HAP-1 (cell line): ENCODE measurements at regions not wholly inside any gene's neighbourhood (a gene's known extent, or its start where the extent isn't known, plus 50 kb on each side); places are given as distances from the start of the nearest gene placed in this dataset.

Source experiments
- DNase-seq, 2 experiments: peaks; one replicate each; pipeline ENCODE4 v3.0.0-alpha.2; 2016 to 2020; ENCODE audit warnings: low spot score in 2 of 2
- H3K27me3 ChIP-seq: fragments of 250-450 bp; sonication (Bioruptor Pico); 2 replicates; pipeline ENCODE4 v1.5.1; 2020; ENCODE audit warnings: low read depth, mild to moderate bottlenecking, moderate library complexity
- H3K36me3 ChIP-seq: fragments of 250-450 bp; sonication (Bioruptor Pico); replicated peaks from 2 replicates; pipeline ENCODE4 v1.5.1; 2020; ENCODE audit warnings: mild to moderate bottlenecking
- H3K4me1 ChIP-seq: fragments of 250-450 bp; sonication (Bioruptor Pico); 2 replicates; pipeline ENCODE4 v1.5.1; 2020; ENCODE audit warnings: mild to moderate bottlenecking
- H3K4me3 ChIP-seq: fragments of 250-450 bp; sonication (Bioruptor Pico); 2 replicates; pipeline ENCODE4 v1.5.1; 2020; ENCODE audit warnings: mild to moderate bottlenecking, moderate library complexity
- H3K9me3 ChIP-seq: fragments of 250-450 bp; sonication (Bioruptor Pico); 2 replicates; pipeline ENCODE4 v1.5.1; 2020; ENCODE audit warnings: mild to moderate bottlenecking, moderate library complexity
- in situ Hi-C: fragments of 300-500 bp; cut with MboI; formaldehyde crosslinking; loops from 3 replicates; pipeline ENCODE4 v1.14.3; 2020; ENCODE audit warnings: low sequenced_read_pairs, inconsistent platforms, mixed read lengths

DNA sequence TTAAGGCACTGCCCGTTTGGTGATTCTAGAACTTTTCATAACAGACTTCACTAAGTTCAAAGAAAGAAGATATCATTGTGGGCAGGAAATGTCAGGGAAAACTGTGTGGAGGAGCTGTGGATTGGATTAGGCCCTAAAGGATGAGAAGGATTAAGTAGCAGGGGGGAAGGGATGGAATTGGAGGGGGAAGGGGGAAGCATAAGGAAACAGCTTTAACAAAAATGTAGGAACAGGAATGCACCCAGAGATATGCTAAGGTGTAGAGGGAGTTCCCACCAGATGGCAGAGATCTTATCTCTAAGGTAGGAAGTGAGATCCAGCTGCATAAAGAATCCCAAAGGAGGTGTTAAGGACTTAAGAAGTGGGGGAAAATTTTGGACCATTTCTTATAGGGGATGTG is 114.5 kb downstream of the LARP7 start:
- peaks cover 43% of the 10 kb centered on the region for H3K4me1 ChIP-seq

DNA sequence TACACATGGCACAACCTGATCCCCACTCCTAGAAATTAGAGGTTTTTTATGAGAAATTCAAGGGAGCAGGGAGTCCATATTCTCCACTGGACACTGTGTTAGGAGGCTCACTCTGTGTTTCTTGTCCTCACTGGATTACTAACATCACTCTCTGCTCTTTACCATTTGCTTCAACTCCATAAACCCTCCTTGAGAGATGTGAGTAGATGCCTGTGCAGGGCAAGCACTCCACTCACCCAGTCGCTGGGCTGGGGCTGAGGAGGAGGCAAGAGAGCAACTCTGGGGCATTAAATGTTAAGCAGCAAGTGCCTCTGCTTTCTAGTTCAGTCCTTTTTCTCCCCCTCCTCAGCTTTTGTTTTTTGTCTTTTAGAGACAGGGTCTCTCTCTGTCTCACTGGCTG is 115.1 kb downstream of the LARP7 start:
- H3K4me1 ChIP-seq: peaks cover 39% of the 10 kb centered on the region
- H3K27me3 ChIP-seq: no peaks in the 10 kb centered on the region
- no peaks in the 10 kb centered on the region; the same call in 1 of the 2 replicates for H3K36me3 ChIP-seq
- no peak overlapping the region for H3K4me3 ChIP-seq
- no peak for DNase-seq
- in situ Hi-C loops: loop anchor here (25.0 kb wide), 2 partner anchors 215 to 640 kb away; no protein-coding TSS in a partner anchor
- no peaks in the 10 kb centered on the region for H3K9me3 ChIP-seq

More for the DNA sequence above, 114.5 kb downstream of the LARP7 start:
- Histone ChIP-seq H3K27me3 (no peaks in the 10 kb centered on the region), H3K9me3 (no peaks in the 10 kb centered on the region), H3K4me3 (no peak overlapping the region), H3K36me3 (no peaks in the 10 kb centered on the region; the same call in 1 of the 2 replicates)
- peak in 1 of 2 experiments; percentile 31 for DNase-seq
- in situ Hi-C loops: loop anchor here (25.0 kb wide), 2 partner anchors 214 to 639 kb away; no protein-coding TSS in a partner anchor

DNA sequence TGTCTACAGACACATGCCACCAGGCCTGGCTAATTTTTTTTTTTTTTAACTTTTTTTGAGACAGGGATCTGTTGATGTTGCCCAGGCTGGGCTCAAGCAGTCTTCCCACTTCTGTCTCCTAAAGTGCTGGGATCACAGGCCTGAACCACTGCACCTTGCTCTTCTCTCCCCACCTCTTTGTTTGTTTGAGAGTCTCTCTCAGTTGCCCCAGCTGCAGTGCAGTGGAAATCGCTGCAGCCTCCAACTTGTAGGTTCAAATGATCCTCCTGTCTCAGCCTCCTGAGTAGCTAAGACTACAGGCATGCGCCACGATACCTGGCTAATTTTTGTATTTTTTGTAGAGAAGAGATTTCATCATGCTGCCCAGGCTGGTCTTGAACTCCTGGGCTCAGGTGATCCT is 115.6 kb downstream of the LARP7 start:
- no peak for DNase-seq
- Histone ChIP-seq H3K4me1 (peaks cover 37% of the 10 kb centered on the region), H3K9me3 (no peaks in the 10 kb centered on the region), H3K4me3 (no peak overlapping the region), H3K27me3 (no peaks in the 10 kb centered on the region), H3K36me3 (no peaks in the 10 kb centered on the region; the same call in 1 of the 2 replicates)
- in situ Hi-C loops: loop anchor here (25.0 kb wide), 2 partner anchors 215 to 640 kb away; no protein-coding TSS in a partner anchor

DNA sequence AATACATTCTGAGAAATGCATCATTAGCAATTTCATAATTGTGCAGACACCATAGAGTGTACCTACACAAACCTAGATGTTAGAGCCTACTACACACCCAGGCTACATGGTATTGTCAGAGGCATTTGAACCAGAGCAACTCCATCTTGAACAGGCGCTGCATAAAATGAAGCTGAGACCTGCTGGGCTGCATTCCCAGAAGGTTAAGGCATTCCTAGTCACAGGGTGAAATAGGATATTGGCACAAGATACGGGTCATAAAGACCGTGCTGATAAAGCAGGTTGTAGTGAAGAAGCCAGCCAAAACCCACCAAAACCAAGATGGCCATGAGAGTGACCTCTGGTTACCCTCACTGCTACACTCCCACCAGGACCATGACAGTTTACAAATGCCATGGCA is 116.4 kb downstream of the LARP7 start:
- Histone ChIP-seq H3K36me3 (no peaks in the 10 kb centered on the region; the same call in 1 of the 2 replicates), H3K27me3 (no peaks in the 10 kb centered on the region), H3K9me3 (no peaks in the 10 kb centered on the region), H3K4me3 (no peak overlapping the region), H3K4me1 (peaks cover 29% of the 10 kb centered on the region)
- in situ Hi-C loops: loop anchor here (25.0 kb wide), 2 partner anchors 216 to 641 kb away; no protein-coding TSS in a partner anchor
- DNase-seq: no peak

DNA sequence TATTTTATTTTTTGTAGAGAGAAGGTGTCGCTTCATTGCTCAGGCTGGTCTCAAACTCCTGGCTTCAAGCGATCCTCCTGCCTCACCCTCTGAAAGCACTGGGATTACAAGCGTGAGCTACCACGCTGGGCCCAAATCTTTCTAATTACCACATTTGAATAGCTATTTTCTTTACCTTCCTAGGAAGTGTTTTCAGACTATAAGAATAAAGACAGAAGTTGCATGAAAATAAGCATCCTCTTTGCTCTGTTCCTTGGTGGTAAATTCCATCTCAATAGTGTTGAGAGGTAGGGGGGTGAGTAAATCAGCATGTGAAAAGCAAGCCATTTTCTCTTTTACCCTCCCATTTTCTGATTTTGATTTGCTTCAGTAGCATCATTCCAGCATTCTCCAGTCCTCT is 122.4 kb downstream of the LARP7 start:
- Histone ChIP-seq H3K36me3 (no peaks in the 10 kb centered on the region), H3K4me3 (no peak overlapping the region), H3K27me3 (no peaks in the 10 kb centered on the region), H3K4me1 (peaks cover 25% of the 10 kb centered on the region), H3K9me3 (no peaks in the 10 kb centered on the region)
- DNase-seq: peak; percentile 71 to 98
- in situ Hi-C loops: loop anchor here (25.0 kb wide), 2 partner anchors 222 to 647 kb away; no protein-coding TSS in a partner anchor

DNA sequence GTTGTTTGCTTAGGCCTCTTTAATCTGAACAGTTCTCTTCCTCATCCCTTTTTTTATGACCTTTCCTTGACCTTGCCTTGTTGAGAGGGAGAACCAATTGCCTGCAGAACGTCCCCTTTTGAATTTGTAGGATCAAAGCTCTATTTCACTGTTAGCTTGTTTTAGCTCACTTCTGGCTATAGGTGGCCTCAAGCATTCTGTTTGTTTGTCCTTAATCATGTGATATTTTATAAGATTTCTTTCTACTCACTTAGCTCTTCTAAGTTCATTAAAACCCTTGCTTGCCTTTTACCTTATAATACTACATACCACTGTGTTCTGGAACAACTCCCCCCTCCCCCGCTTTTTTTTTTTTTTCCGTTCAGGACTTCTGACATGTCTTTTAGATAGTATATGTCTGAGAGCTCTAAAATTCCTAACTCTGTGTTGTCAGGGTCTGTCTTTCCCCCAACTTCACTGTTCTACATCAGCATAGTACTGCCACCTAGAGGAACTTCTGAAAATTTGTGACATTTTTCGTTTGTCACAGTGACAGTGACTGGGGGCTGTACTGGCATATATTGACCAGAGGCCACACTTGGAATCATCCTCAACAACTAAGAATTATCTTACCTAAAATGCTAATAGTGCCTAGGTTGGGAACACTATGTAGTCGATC is 128.5 kb downstream of the LARP7 start:
- no peak overlapping the region for H3K4me3 ChIP-seq
- peak; percentile 42 to 77 for DNase-seq
- in situ Hi-C loops: loop anchor here (5.0 to 25.0 kb wide), 5 partner anchors 128 to 653 kb away; partner anchors contain the start of genes LARP7 and ZGRF1
- no peaks in the 10 kb centered on the region for H3K27me3 ChIP-seq
- H3K4me1 ChIP-seq: peaks cover 3% of the 10 kb centered on the region; the same call in 1 of the 2 replicates
- H3K36me3 ChIP-seq: no peaks in the 10 kb centered on the region
- no peaks in the 10 kb centered on the region for H3K9me3 ChIP-seq

DNA sequence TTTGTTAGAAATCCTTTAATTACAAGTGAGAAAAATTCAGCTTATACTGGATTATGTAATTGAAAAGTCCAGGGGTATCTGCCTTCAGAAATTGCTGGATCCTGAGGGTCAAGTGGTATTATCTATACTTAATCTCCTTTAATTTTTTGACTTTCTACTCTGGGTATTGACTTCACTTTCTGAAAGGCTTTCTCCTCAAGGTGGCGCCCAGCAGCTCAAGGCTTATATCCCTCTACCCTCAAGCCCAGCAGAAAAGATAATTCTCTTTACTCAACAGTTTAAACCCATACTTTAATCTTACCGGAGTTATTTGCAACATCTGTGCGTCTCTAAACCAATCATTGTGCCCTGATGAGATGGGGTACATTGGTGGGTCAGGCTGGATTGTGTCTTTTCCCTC is 129.5 kb downstream of the LARP7 start:
- in situ Hi-C loops: loop anchor here (5.0 to 25.0 kb wide), 5 partner anchors 129 to 654 kb away; partner anchors contain the start of genes LARP7 and ZGRF1
- no peaks in the 10 kb centered on the region for H3K9me3 ChIP-seq
- no peak overlapping the region for H3K4me3 ChIP-seq
- H3K4me1 ChIP-seq: peaks cover 3% of the 10 kb centered on the region; the same call in 1 of the 2 replicates
- DNase-seq: peak; percentile 46 to 53
- no peaks in the 10 kb centered on the region for H3K27me3 ChIP-seq
- H3K36me3 ChIP-seq: no peaks in the 10 kb centered on the region

DNA sequence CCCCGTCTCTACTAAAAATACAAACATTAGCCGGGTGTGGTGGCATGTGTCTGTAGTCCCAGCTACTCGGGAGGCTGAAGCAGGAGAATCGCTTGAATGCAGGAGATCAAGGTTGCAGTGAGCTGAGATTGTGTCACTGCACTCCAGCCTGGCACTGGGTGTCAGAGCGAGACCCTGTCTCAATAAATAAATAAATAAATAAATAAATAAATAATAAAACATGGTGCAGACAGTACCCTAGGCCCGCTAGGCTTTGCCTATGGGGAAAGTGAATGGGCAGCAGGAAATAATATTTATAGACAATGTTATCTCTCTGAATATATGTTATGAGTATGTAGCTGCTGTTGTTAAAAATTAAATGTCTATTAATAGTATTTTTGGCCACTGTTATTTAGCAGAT is 130.4 kb downstream of the LARP7 start:
- in situ Hi-C loops: loop anchor here (5.0 to 25.0 kb wide), 5 partner anchors 130 to 655 kb away; partner anchors contain the start of genes LARP7 and ZGRF1
- DNase-seq: no peak
- H3K4me1 ChIP-seq: peaks cover 3% of the 10 kb centered on the region; the same call in 1 of the 2 replicates
- H3K4me3 ChIP-seq: no peak overlapping the region
- H3K9me3 ChIP-seq: no peaks in the 10 kb centered on the region
- H3K27me3 ChIP-seq: no peaks in the 10 kb centered on the region
- H3K36me3 ChIP-seq: no peaks in the 10 kb centered on the region

DNA sequence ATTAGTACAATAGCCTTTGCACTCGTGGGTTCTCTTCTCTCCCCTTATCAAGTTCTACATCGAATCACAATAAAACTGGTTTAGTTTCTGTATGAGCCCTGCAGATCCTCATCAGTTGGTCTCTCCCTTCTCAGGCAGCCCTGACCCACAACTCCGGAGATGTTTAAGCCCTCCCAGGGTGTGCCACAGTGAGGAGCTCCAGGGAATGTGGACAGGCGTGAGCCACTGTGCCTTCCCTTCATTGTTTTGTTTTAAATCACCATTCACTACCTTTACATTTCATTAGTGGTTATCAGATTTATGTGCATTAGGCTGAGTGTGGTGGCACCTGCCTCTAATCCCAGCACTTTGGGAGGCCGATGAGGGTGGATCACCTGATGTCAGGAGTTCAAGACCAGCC is 133.2 kb downstream of the LARP7 start:
- Histone ChIP-seq H3K27me3 (no peaks in the 10 kb centered on the region), H3K9me3 (no peaks in the 10 kb centered on the region), H3K4me3 (no peak overlapping the region), H3K4me1 (peaks cover 1% of the 10 kb centered on the region; the same call in 1 of the 2 replicates), H3K36me3 (no peaks in the 10 kb centered on the region)
- in situ Hi-C loops: loop anchor here (25.0 kb wide), 2 partner anchors 233 to 658 kb away; no protein-coding TSS in a partner anchor
- no peak for DNase-seq

DNA sequence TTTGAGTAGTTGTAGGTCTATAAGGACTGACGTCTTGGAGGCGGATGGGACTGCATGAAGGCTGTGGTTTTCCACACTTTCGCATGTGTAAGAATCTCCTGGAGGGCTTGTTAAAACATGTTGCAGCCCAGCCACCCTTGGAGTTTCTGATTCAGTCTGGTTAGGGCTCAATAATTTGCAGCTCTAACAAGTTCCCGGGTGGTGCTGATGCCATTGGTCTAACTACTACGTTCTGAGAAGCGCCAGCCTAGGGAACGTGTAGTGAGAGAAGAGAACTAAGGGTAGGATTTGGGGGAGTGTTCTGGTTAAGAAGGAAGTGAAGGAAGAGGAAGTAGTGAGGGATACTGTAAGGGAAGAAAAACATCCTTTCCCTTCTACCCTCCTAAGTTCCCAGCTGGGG is 138.9 kb downstream of the LARP7 start:
- no peak for DNase-seq
- Histone ChIP-seq H3K4me3 (no peak overlapping the region), H3K9me3 (no peaks in the 10 kb centered on the region), H3K36me3 (no peaks in the 10 kb centered on the region), H3K27me3 (no peaks in the 10 kb centered on the region), H3K4me1 (no peaks in the 10 kb centered on the region)
- in situ Hi-C loops: no loop called here

DNA sequence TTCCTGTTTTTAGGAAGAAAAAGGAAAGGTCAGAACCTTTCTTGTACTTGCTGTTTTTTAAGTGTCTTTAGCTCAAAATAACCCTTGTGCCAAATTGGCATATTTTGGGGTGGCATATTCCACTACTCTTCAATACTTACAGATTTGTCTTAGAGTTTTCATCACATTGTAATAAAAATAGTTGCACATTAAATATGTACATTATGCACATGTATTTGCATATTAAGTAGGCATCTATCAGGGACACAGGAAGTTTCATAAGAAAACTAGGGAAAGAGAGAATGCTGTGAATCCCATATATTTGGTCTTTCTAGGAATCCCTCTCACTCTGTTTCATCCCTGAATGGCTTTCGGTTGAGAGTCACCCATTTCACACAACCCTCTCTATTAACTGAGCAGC is 139.6 kb downstream of the LARP7 start:
- Histone ChIP-seq H3K4me3 (no peak overlapping the region), H3K27me3 (no peaks in the 10 kb centered on the region), H3K4me1 (no peaks in the 10 kb centered on the region), H3K9me3 (no peaks in the 10 kb centered on the region), H3K36me3 (no peaks in the 10 kb centered on the region)
- in situ Hi-C loops: no loop called here
- no peak for DNase-seq

DNA sequence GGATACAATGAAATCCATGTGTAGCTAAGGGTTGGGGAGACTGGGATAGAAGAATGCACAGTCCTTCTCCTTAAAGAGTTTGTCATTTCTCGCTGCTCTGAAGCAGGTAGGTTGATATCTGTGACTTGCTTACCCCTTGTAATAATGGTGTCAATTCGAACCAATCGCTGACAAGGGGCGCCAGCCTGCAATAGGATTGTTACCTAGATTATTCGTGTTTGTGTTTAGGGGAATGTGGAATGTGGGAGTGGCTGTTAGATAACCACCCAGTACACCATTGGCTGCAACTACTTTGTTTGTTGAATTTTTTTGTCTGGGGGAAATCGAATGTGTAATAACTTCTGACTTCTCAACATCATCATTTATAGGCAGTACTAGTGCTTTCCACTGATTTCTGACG is 141.6 kb downstream of the LARP7 start:
- Histone ChIP-seq H3K4me1 (no peaks in the 10 kb centered on the region), H3K9me3 (no peaks in the 10 kb centered on the region), H3K27me3 (no peaks in the 10 kb centered on the region), H3K36me3 (no peaks in the 10 kb centered on the region), H3K4me3 (no peak overlapping the region)
- DNase-seq: no peak
- in situ Hi-C loops: no loop called here

DNA sequence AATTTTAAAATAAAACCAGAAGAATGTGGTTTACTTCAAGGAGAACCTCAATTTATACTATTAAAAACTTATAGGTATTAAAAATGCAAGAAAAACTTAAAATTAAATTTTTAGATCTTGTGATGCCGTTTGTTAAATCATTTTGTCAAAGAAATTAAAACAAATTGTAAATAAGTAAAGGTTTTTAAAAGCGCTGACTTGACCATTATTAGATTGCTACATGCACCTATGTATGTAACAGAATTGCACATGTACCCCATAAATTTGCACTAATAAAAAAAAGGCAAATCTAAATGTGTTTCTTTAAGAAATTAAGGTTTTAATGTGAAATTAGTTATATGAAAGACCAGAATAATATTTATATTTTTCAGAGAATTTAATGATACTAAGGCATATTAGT is 156.1 kb downstream of the LARP7 start:
- in situ Hi-C loops: no loop called here
- no peaks in the 10 kb centered on the region for H3K36me3 ChIP-seq
- no peak for DNase-seq
- no peaks in the 10 kb centered on the region for H3K27me3 ChIP-seq
- 0 out of 2 replicates have a peak, but pooled peaks cover 3% of the 10 kb centered on the region for H3K9me3 ChIP-seq
- H3K4me3 ChIP-seq: no peak overlapping the region
- H3K4me1 ChIP-seq: no peaks in the 10 kb centered on the region

DNA sequence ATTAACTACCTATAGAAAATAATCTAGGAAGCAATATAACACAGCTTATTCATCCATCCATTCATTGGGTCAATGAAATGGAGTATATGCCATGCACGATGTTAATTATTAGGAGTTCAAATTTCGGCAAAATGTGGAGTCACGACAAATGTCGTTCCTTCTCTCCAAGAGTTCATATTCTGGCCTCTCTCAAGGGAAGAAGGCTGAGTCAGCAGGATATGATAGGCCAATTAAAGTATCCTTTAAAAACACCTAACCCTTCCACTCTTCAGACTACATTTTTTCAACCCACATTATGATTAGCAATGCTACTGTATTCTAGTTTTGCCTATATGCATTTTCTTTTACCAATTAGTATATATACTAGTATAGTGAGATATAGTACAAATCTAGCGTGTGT is 163.1 kb downstream of the LARP7 start:
- DNase-seq: no peak
- Histone ChIP-seq H3K27me3 (no peaks in the 10 kb centered on the region), H3K4me1 (peaks cover 8% of the 10 kb centered on the region), H3K9me3 (no peaks in the 10 kb centered on the region), H3K36me3 (no peaks in the 10 kb centered on the region), H3K4me3 (no peak overlapping the region)
- in situ Hi-C loops: no loop called here
